Brain microvascular endothelial cell (primary cell): ENCODE measurements at regions not wholly inside any gene's neighbourhood (a gene's known extent, or its start where the extent isn't known, plus 50 kb on each side); places are given as distances from the start of the nearest gene placed in this dataset.
"Not testable (repeated sequence)": the region's sequence is repeated elsewhere in the genome, so short reads cannot be mapped to it uniquely, and the experiment has no call there.

ENCODE experiments used
- DNase-seq: peaks from one replicate; pipeline ENCODE4 v3.0.0-alpha.2; 2020
- H3K27ac ChIP-seq: fragments of 250-450 bp; sonication (Bioruptor Pico); 2 replicates; pipeline ENCODE4 v1.5.1; 2020; ENCODE audit warnings: mild to moderate bottlenecking, moderate library complexity
- H3K27me3 ChIP-seq: fragments of 250-450 bp; sonication (Bioruptor Pico); replicated peaks from 2 replicates; pipeline ENCODE4 v1.5.1; 2020; ENCODE audit warnings: mild to moderate bottlenecking
- H3K36me3 ChIP-seq: fragments of 250-450 bp; sonication (Bioruptor Pico); replicated peaks from 2 replicates; pipeline ENCODE4 v1.5.1; 2020; ENCODE audit warnings: mild to moderate bottlenecking
- H3K4me3 ChIP-seq: 2 replicates; pipeline ENCODE4 v1.5.1; 2011; ENCODE audit warnings: low read depth, mild to moderate bottlenecking, control low read depth, low read length, moderate library complexity
- CTCF ChIP-seq: IDR thresholded peaks from 2 replicates; pipeline ENCODE4 v1.5.1; 2011; ENCODE audit warnings: low read depth, mild to moderate bottlenecking, moderate library complexity, low read length, control low read depth, inconsistent platforms; ENCODE audit errors: missing control alignments
- in situ Hi-C: cut with HindIII; loops from 2 replicates; pipeline ENCODE4 v1.10.0; 2017; ENCODE audit warnings: low sequenced_read_pairs, low pct_ligation_motif_present

GRCh38 chr14:37709419-37710195 is 114.2 kb downstream of the TTC6 start:
- Histone ChIP-seq H3K27me3 (no peaks in the 10 kb centered on the region), H3K36me3 (no peaks in the 10 kb centered on the region), H3K27ac (no peak overlapping the region), H3K4me3 (no peak overlapping the region)
- peak; percentile 38 for TF ChIP-seq CTCF
- peak; percentile 13 for DNase-seq
- in situ Hi-C loops = no loop called here

DNA sequence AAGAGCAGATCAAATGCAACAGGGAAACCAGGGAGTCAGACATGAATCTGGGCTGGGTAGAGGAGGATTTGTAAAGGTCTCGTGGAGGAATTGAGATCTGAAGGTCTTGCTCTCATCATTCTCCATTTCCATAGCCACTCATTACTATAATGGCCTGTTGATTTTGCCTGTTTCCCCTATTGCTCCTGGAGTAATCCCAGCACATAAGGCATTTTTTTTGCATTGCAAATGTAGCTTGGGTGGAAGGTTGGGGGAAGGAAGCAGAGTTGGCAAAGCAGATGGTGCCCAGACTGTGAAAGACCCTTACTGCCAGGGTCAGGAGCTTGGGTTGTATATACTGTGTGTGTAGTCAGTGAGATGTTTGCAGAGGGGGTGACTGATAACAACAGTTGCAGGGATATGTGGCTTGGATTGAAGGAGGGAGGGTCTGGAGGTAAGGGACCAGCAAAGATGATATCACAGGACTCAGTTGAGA is 116.0 kb downstream of the TTC6 start:
- Histone ChIP-seq H3K27ac (no peak overlapping the region), H3K36me3 (no peaks in the 10 kb centered on the region), H3K27me3 (no peaks in the 10 kb centered on the region), H3K4me3 (no peak overlapping the region)
- in situ Hi-C loops = no loop called here
- no peak for DNase-seq
- TF ChIP-seq CTCF = no peak

- Histone ChIP-seq H3K27ac (no peak overlapping the region), H3K36me3 (no peaks in the 10 kb centered on the region), H3K27me3 (no peaks in the 10 kb centered on the region), H3K4me3 (no peak overlapping the region)
- in situ Hi-C loops = no loop called here
- no peak for DNase-seq
- no peak for TF ChIP-seq CTCF
These were observed 116.5 kb downstream of the TTC6 start for GRCh38 chr14:37711831-37712475.

DNA sequence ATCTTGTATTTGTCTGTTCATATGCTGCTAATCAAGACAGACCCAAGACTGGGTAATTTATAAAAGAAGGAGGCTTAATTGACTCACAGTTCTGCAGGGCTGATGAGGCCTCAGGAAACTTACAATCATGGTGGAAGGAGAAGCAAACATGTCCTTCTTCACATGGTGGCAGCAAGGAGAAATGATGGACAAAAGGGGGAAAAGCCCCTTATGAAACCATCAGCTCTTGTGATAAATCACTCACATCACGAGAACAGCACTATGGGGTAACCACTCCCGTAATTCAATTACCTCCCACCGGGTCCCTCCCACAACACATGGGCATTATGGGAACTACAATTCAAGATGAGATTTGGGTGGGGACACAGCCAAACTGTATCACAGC is 117.0 kb downstream of the TTC6 start:
- H3K27ac ChIP-seq, DNase-seq, H3K36me3 ChIP-seq, H3K4me3 ChIP-seq, H3K27me3 ChIP-seq, in situ Hi-C loops: not testable (repeated sequence)

DNA sequence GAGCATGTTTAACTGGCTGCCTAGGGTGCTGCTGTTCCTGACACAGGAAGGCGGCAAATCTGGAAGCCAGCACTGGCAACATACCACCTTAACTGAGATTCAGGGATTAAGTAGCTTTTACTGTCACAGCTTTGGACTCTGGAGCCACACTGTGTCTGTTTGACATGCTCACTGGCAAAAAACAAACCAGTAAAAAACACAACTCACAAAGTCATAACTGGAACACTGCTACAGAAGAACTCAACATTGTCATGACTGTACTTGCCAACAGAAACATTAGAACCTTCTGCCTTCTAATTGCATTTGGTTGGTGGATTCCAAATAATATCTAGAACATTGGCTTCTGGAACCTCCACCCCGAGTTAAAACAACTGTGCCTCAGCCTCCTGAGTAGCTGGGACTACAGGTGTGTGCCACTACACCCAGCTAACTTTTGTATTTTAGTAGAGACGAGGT is 117.6 kb downstream of the TTC6 start:
- Histone ChIP-seq H3K27ac (no peak overlapping the region), H3K36me3 (no peaks in the 10 kb centered on the region), H3K27me3 (no peaks in the 10 kb centered on the region), H3K4me3 (no peak overlapping the region)
- DNase-seq = no peak
- in situ Hi-C loops = no loop called here
- TF ChIP-seq CTCF = no peak

DNA sequence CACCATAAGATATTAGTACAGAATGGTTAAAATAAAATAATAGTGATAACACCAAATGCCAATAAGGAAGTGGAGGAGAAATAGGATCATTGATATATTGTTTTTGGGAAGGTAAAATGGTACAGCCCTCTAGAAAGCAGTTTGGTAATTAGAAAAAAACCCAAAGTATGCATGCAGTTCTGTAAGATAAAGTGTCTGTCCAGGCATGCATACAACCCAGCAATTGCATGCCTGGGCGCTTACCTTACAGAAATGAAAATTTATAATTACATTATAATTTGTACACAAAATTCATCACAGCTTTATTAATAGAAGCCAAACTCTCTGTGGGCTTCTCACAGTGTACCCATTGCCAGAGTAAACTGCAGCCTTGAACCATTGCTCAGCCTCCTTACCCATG is 124.7 kb downstream of the TTC6 start:
- Histone ChIP-seq H3K27ac (no peak overlapping the region), H3K36me3 (no peaks in the 10 kb centered on the region), H3K4me3 (no peak overlapping the region), H3K27me3 (no peaks in the 10 kb centered on the region)
- in situ Hi-C loops = no loop called here
- TF ChIP-seq CTCF = no peak
- no peak for DNase-seq
